GM19240 (cell line): ENCODE measurements at regions not wholly inside any gene's neighbourhood (a gene's known extent, or its start where the extent isn't known, plus 50 kb on each side); places are given as distances from the start of the nearest gene placed in this dataset.

Source experiments
- DNase-seq: peaks from one replicate; pipeline ENCODE4 v3.0.0; 2011; ENCODE audit warnings: low spot score; ENCODE audit not compliant: insufficient read length

- DNase-seq, result no peak
Measured at GRCh38 chr16:65200857-65201256, 79.0 kb upstream of the CDH11 start.

- no peak for DNase-seq
Measured at GRCh38 chr16:65200156-65200773, 78.4 kb upstream of the CDH11 start.

GRCh38 chr16:65196420-65197075, 74.7 kb upstream of the CDH11 start:
- DNase-seq, result no peak

- no peak for DNase-seq
Measured at GRCh38 chr16:65195998-65196397, 74.1 kb upstream of the CDH11 start.

GRCh38 chr16:65185241-65185778, 63.4 kb upstream of the CDH11 start:
- DNase-seq, result no peak

GRCh38 chr16:65181071-65181561, 59.3 kb upstream of the CDH11 start:
- no peak for DNase-seq

GRCh38 chr16:65178151-65178550, 56.3 kb upstream of the CDH11 start:
- DNase-seq, result no peak

- DNase-seq, result no peak
Measured at GRCh38 chr16:65176603-65177002, 54.7 kb upstream of the CDH11 start.

- DNase-seq, result no peak
Measured at GRCh38 chr16:65172356-65172755, 50.5 kb upstream of the CDH11 start.
